ENCODE measurements at regions not wholly inside any gene's neighbourhood (a gene's known extent, or its start where the extent isn't known, plus 50 kb on each side); places are given as distances from the start of the nearest gene placed in this dataset.

- no peak for TF ChIP-seq CTCF (IDR thresholded peaks at IDR 0.05; ENCODE audit: insufficient read depth, missing control alignments)
- no peak for DNase-seq (ENCODE audit: insufficient read length, low spot score)
- FAIRE-seq: no peak
Observed at GRCh38 chr12:43090981-43091380, 461.0 kb downstream of the ADAMTS20 start.

GRCh38 chr12:43087195-43088091 is 464.6 kb downstream of the ADAMTS20 start:
- DNase-seq (ENCODE audit: insufficient read length, low spot score) (no peak), FAIRE-seq (no peak)
- TF ChIP-seq CTCF (IDR thresholded peaks at IDR 0.05; ENCODE audit: insufficient read depth, missing control alignments): no peak

GRCh38 chr12:43079476-43079875 is 472.5 kb downstream of the ADAMTS20 start:
- TF ChIP-seq CTCF (IDR thresholded peaks at IDR 0.05; ENCODE audit: insufficient read depth, missing control alignments): no peak
- DNase-seq (ENCODE audit: insufficient read length, low spot score): no peak
- FAIRE-seq: no peak

DNA sequence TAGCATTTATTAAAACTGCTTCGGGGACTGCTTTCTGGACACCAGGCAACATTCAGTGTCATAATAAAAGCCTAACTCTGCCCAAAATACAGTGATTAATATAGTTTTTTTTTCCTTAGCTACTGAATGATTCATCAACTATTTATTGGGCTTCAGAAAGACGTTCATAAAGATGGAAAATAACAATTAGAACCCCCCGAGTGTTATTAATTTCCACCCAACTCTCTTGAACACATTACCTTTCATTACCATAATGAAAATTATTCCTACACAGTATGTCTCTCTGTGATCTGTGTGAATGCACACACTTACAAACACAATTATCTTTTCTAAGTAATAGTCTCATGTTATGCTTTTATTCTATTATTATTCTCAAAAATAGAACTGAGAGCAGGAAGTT is 473.0 kb downstream of the ADAMTS20 start:
- no peak for DNase-seq (ENCODE audit: insufficient read length, low spot score)
- no peak for FAIRE-seq
- no peak for TF ChIP-seq CTCF (IDR thresholded peaks at IDR 0.05; ENCODE audit: insufficient read depth, missing control alignments)

DNA sequence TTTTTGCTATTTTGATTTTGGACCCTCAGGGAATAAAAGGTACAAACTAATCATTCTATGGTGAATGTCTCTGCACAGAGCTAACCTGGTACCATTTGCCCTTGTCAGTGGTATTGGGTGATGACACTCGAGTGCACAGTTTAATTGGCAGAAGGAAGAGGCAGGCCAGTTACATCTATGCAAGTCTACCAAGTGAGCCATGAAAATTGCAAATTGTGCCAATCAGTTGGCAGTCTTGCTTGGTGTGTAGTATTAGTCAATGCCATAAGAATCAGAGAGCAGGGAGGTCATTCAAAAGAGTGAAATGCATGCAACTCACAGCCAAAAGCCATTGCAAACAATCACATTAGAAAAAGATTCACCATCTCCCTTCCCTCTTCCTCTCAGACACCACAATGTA is 479.6 kb downstream of the ADAMTS20 start:
- DNase-seq (ENCODE audit: insufficient read length, low spot score): no peak
- no peak for TF ChIP-seq CTCF (IDR thresholded peaks at IDR 0.05; ENCODE audit: insufficient read depth, missing control alignments)
- FAIRE-seq: no peak

DNA sequence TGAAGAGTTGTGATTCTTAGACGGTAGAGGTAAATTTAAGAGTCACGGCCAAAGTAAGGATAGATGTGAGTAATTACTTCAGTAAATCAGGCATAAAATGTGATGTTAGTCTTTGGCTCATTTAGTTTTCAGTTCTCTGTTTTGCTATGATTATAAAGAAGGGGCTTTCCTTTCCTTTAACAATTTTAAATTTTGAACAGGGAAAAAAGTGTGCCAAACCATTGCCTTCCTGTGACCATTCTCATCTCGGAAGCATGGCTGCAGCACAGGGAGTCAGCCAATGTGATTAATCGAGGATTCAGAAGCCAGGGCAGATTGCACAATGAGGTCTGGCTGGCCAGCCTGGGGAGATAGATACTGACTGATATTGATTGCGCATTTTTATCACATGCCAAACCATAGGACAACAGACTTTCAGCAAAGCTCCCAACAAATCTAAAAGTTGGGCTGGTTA is 480.2 kb upstream of the PRICKLE1 start:
- FAIRE-seq: no peak
- no peak for DNase-seq (ENCODE audit: insufficient read length, low spot score)
- no peak for TF ChIP-seq CTCF (IDR thresholded peaks at IDR 0.05; ENCODE audit: insufficient read depth, missing control alignments)

DNA sequence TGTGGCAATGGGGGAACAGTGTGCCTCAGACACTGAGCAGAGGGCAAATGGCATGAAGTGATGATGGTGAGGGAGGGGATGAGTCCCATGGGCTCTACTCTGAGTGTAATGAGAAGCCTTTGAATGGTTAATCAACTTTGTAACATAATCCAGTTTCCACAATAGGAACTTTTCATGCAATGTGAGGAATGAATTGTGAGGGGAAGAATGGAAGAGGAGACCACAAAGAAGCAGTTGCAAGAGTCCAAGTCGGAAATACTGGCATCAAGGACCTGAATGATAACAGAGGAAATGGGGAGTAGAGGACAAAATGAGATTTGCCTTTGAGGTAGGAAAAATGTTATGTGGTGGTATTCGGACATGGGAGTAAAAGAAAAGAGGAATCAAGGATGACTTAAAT is 476.9 kb upstream of the PRICKLE1 start:
- TF ChIP-seq CTCF (IDR thresholded peaks at IDR 0.05; ENCODE audit: insufficient read depth, missing control alignments): no peak
- FAIRE-seq (no peak), DNase-seq (ENCODE audit: insufficient read length, low spot score) (no peak)
